OCI-LY1 (cell line): ENCODE measurements at regions not wholly inside any gene's neighbourhood (a gene's known extent, or its start where the extent isn't known, plus 50 kb on each side); places are given as distances from the start of the nearest gene placed in this dataset.

Experiments
- CTCF ChIP-seq: fragments of 200-600 bp; sonication (generic), shearing (Covaris generic); IDR thresholded peaks from 2 replicates; pipeline ENCODE4 v1.5.1; 2017; ENCODE audit warnings: mild to moderate bottlenecking, antibody characterized with exemption, low read length, moderate library complexity, mixed read lengths
- EZH2 ChIP-seq: fragments of 200-600 bp; sonication (generic), shearing (Covaris generic); IDR thresholded peaks from 2 replicates; pipeline ENCODE4 v1.8.0; 2017; ENCODE audit warnings: borderline replicate concordance, mixed run types, mild to moderate bottlenecking, antibody characterized with exemption, low read length, moderate library complexity, mixed read lengths

GRCh38 chr12:23043646-23044045 lies 418.7 kb downstream of the ETNK1 start:
- TF ChIP-seq CTCF: no peak
- TF ChIP-seq EZH2: no peak
